ENCODE measurements at regions not wholly inside any gene's neighbourhood (a gene's known extent, or its start where the extent isn't known, plus 50 kb on each side); places are given as distances from the start of the nearest gene placed in this dataset.

DNA sequence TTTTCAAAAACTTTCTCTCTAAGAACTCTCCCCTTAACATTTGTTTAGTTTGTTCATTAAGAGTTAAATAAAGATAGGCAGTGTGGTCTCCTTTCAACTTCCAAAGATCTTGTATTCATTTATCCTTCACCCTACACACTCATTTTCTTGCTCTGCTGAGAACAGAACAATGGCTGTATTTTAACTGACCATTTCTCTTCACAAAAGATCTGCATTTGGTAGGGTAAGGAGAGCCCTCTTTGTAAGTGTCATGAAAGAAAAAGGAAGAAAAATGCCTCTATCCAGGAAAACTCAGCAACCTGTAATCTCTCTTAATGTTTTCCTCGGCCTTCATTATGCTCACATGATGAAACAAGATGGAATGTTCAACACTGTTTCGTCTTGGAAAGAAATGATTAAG lies 193.7 kb upstream of the TLE4 start:
- TF ChIP-seq CBX2 (IDR thresholded peaks at IDR 0.05; ENCODE audit: borderline replicate concordance, low read depth), result no peak
- TF ChIP-seq MAFK (IDR thresholded peaks at IDR 0.05; ENCODE audit: partially characterized antibody), result no peak
- no peak for TF ChIP-seq GATA3 (IDR thresholded peaks at IDR 0.05; ENCODE audit: borderline replicate concordance)
- TF ChIP-seq CTCF (IDR thresholded peaks at IDR 0.05), result no peak
- no peak for TF ChIP-seq POLR2A (IDR thresholded peaks at IDR 0.05; ENCODE audit: low read length)
- no peak for TF ChIP-seq MAZ (IDR thresholded peaks at IDR 0.05; ENCODE audit: borderline replicate concordance, low read depth, low read length)
- no peak for TF ChIP-seq JUNB (IDR thresholded peaks at IDR 0.05)
- no peak for TF ChIP-seq SMC3 (IDR thresholded peaks at IDR 0.05)
- TF ChIP-seq EHF (CRISPR knock-in tag; IDR thresholded peaks at IDR 0.05), result no peak
